GM19238 (cell line): ENCODE measurements at regions not wholly inside any gene's neighbourhood (a gene's known extent, or its start where the extent isn't known, plus 50 kb on each side); places are given as distances from the start of the nearest gene placed in this dataset.

ENCODE experiments used
- DNase-seq: peaks from one replicate; pipeline ENCODE4 v3.0.0; 2011; ENCODE audit warnings: low spot score; ENCODE audit not compliant: insufficient read length

DNA sequence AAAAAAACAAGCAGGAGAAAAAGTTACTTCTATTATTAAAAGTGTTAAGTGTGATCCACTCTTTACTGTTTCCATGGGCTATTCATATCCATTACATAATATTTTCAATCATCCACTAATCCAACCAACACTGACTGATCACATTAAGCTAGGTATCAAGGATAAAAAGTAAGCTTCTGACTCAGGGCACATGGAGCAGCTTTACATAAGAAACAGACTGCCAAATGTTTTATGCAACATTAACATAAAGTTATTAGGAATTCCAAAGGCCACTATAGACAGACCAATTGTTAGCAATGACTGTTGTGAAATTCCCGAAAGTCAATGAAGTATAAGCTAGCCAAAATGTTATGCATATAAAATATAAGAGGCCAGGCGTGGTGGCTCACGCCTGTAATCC lies 277.6 kb downstream of the ZEB2 start:
- no peak for DNase-seq

DNA sequence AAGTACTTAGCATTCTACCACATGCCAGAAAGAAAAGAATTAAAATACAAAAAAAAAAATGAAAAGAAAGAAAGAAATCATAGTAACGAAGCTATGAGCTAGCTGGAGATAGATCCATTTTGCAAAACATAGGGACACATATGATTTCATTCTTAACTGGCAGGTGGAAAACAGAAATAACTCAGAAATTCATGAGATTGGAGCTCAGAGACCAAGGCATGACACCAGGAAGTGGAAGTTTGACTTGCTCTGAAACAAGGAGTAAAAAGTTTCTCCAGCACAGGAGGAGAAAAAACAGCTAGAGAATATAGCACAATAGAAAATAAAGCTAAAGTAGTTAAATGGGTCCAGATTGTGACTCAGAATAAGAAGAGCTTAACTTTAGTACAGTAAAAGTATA lies 278.1 kb downstream of the ZEB2 start:
- no peak for DNase-seq

DNA sequence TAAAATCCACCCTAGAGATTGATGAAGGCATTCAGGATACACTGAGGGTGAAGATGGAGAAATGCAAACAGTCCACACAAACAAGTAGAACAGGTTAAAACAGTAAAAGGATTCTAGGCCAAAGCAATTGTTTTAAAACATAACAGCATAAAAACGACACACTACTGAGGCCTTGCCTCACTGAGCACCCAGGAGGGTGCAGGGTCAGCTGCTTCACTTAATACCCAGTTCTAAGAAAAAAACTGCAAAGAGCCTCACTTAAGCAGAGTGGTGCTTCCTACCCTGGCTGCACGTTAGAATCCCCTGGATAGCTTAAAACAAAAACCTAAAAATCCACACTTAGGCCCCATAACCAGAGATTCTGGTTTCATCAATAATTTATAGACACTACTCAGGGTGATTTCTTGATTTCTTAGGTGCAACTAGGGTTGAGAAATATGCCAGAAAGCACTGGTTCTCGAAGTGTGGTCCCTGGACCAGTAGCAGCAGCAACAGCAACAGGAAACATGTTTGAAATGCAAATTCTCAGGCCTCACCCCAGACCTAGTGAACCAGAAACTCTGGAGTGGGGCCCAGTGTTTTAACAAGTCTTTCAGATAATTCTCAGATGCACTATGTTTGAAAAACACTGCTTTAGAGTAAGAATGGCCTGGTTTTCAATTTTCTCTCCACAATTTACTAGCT lies 279.1 kb downstream of the ZEB2 start:
- DNase-seq, result no peak

DNA sequence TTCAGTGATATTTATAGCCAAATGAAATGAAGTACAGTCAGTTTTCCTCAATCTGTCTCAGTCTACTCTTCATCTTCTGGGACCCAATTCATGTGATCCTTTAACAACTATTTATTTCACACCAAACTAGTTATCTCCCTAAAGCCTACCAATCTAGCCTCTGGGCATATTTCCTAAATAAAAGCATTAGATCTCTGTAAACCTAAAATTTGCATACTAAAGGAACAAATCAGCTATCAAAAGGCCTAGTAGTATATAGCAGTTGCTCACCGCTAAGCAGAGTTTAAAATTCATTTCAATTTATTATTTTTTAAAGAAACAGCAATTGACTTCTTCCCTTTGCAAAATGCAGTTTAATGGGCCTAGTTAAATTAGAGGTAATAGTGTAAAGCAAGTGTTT lies 280.2 kb downstream of the ZEB2 start:
- no peak for DNase-seq

DNA sequence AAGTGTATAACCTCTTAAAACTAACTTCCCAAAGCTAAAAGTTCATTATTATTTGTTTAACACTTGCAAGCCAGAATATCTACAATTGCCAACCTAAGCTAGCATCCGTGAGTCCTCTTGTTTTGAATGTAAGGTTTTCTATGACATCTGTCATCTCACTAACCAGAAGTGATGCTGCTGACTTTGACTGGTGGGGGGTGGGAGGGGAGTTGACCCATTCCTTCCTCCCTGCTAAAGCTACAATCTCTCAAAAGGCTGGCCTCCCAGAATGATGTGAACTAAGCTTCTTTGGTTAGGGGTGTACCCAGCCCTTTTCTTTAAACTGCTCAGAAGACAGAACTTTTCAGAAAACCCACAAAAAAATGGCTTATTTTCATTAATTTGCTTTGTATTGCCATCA lies 280.6 kb downstream of the ZEB2 start:
- DNase-seq, result no peak

DNA sequence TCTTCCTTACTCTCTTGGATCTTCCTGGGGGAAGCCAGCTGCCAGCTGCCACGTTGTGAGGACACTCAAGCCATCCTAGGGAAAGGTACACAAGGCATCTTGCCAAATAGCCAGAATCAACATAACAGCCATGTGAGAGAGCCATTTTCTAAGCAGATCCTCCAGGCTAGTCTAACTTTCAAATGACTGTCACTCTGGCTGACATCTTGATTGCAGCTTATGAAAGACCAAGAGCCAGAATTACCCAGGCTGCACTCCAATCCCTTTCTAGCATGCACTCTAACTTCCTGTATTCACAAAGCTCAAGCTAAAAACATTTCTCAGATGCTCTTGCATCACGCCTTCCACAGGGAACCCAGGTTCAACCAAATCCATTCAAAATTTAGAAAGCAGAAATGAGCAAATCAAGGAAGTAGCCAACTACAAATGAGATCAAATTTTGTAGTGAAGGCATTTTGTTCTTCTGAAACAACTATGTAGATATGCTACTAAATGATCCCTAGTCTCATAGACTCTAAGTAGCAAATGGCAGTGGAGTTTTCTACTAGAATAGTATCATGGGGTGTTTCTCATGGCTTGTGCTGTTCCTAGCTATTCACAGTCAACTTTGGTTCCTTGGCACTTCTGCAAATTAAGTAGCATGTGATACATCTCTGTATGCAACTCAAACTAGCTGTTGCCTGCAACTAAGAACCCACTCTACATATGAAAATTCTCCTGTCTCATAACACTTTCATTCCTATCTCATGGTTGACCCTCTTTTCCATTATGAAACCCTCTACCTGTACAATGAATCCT lies 281.9 kb downstream of the ZEB2 start:
- no peak for DNase-seq

DNA sequence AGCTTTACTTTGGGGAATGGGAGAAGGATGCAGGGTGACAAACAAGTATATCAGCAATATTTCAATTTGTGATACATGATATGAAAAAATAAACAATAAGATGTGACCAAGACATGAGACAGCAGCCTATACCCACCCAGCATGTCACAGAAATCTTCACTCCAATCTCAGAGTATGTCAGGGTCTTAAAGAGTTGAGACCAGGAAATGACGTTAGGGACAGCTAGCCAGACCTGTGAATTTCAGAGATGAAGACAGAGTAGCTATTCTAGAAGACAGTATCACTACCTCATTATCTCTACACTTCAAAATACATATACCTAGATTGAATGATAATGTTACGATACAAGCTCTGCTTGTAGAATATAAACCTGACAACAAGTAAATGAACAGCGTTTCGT lies 282.8 kb downstream of the ZEB2 start:
- no peak for DNase-seq

DNA sequence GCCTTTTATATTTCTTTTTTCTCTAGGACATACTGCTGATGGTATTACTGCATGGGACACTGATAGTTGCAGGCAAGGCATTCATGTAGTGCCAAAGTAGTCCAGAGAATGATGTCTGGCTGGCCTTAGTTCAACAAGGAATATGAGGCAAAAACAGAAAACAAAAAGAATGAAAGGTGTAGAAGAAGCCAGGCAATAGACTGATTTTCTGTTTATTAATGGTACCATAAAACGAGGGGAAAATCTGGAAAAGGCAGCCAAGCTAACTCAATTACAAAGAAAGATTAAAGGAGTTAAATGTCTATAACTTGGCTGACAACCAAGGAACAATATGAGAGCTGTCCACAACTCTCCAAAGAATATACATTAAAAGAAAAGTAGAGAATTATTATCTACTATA lies 284.9 kb downstream of the ZEB2 start:
- no peak for DNase-seq

DNA sequence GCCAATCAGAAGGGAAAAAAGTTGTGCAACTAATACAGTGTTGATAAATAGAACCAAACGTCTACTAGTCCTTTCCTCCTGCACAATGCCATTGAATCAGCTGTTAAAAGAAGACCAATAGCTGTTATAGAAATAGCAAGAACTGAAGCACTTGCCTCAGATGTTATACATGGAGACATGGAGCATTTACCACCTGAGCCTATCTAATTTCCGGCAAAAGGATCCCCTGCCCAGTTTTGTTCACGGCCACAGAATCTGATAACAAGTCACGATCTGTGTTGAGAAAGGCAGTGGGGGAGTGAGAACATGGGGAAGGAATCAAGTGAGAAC lies 285.4 kb downstream of the ZEB2 start:
- DNase-seq, result no peak

DNA sequence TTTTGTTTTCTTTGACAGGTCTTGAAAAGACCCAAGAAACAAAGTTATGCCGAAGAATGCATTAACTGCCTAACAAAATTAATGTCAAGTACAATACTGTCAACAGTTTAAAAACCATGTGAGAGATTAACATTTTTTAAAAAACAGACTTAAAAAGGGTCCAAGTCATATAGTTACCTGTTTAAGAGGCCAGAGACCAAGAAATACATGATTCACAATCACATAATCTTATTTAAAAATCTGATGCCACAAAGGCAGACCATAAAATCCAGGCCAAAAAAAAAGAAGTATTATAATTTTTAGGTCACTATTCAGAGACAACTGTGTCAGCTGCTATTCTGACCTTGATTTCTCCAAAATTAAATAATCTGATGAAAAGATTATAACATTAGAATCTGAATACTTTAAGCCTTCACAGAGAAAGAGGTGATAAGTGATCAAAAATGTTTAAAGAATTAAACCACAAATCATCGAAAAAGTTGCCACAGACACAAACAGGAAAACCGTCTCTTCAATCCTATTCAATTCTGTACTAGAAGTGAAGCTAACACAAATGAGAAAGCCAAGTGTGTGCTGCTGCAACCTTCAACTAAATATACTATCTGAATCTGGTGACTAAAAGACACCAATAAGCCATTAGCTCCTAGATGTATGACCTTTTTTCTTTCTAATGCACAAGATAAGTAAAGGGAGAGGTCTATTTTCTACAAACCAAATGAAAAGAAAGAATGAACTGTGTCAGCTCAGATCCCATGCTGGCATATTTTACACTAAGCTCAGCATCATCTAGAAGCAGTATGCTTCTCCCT lies 286.0 kb downstream of the ZEB2 start:
- no peak for DNase-seq

DNA sequence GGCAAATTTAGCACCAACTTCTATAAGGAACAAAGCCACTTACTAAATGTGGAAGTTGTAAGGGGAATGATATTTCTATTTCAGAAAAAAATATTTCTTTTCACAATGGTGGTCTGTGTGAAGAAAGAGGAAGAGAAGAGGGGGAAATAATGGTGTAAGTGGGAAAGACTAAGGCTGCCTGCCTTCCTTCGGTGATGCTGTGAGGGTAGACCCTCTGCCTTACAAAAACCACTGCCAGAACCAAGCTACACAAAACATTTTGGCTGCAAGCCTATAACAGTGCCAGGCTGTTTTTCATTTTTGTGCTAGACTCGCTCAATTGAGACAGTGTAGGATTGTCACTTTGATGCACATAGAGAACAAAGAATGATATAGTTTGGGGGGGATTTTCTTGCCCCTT lies 286.6 kb downstream of the ZEB2 start:
- DNase-seq, result no peak

DNA sequence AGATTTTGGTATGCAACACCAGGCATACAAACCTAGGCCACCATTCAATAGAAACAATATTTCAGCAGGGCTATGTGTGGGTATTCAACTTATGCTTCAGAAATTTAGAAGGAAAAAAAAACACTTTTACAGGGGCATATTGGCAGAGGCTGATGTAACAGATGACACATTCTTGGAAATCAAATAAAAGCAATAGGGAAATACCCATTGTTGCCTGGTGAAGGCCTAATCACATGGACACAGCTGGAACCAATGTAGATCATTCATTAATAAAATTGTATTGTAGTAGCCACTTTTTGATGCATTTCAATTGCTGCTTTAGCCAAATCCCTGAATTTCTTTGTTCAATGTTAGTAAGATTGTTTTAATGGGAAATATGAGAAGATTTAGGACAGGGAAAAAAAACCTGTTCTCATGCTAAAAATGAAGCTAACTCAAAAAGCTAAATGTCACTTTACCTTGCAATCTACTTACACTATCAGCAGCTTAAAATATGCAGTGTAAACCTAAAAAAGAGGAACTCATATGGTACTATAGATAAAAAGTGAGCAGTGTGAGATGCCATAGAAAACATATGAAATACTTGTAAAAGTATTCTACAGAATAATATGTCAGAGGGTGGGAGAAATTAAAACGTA lies 289.4 kb downstream of the ZEB2 start:
- no peak for DNase-seq

DNA sequence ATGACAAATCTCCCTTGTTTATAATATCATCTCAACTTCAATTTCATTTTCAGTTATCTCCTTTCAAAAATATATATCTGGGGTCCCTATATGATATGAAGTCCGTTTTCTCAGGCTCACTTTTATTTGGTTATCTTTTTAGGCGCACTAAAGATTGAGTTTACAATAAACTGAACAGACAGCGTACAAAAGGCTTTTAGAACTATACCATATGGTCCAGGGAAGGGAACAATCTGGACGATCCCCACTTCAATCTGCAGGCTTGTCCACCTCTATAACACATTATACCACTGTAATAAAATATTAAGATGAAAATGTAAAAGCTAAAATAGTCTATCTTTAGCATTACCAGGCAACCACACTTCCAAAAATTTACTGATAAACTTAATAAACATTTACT lies 289.9 kb downstream of the ZEB2 start:
- DNase-seq, result no peak

DNA sequence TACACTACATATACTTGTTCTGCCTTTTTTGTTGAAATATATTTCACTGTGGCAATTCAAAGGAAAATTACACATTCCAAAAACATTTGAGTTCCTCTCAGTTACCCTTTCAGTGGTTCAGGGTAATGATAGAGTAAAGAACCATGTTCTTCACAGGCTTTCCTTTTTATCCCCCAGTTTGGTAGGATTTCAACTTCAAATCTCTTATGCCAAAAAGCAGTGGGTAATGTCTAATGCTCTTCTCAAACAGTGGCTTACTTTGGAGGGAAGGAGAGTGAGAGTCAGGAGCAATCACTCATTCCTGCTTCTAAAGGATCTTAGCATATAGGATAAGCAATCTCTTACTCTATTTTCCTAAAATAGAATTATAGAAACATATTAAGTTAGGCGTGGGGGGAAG lies 290.6 kb downstream of the ZEB2 start:
- no peak for DNase-seq

DNA sequence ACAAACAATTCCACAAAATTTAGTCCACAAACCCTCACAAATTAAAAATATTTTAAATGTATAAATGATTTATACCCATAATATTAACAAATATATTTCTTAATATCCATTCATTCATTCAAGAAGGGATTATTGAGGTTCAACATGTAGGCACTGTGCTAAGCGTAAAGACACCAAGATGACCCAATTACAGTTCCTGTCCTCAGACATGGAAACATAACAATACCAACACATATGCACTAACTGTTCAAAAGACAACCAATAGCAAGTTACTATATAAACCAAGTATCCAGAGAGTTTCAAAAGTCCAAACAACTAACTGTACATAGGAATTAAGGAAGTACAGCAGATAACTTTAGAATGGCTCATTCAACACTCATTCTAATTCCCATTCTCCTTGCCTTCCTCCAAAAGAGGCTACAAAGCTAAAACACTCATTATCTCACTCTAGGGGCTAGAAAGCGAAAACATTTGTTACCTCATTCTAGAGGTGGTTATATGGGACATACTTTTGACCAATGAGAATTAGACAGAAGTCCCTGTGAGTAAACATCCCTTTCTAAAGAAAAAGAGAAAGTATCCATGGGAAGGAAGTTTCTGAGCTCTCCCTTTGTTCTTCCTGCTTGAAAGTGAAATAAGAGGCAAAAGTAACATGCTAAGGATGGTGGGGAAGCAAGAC lies 292.4 kb downstream of the ZEB2 start:
- DNase-seq, result no peak

DNA sequence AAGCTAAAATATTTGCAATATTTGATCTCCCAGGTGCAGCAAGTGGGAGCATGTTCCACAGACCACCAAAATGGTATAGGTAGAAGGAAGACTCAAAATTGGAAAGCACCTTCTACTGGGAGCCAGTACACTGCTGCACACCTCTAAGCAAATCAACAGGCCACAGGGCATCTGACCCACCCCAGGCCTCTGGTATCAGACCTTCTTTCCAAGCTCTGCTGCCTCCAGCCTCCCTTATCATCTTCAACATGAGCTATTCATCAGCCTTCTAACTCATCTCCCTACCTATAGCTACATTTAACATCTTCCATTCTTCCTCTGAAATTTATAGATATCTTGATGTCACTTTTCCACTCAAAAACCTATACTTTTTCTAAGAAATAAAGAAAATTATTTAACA lies 294.8 kb downstream of the ZEB2 start:
- no peak for DNase-seq

DNA sequence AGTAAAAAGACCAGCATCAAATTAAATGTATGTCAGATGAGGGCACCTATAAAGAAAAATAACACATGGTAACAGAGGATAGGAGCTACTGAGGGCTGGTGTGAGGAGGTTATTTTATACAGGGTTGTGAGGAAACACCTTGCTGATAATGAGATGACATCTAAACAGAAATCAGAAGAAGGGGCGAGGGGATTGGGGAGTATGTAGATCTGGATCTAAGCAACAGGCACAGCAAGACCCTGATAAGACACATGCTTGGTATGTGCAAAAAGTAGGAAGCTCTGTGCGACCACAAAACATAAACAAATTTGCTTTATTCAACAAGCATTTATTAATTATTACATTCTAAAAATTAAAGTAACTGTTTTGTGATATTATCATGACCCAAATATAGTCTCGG lies 295.4 kb downstream of the ZEB2 start:
- no peak for DNase-seq

DNA sequence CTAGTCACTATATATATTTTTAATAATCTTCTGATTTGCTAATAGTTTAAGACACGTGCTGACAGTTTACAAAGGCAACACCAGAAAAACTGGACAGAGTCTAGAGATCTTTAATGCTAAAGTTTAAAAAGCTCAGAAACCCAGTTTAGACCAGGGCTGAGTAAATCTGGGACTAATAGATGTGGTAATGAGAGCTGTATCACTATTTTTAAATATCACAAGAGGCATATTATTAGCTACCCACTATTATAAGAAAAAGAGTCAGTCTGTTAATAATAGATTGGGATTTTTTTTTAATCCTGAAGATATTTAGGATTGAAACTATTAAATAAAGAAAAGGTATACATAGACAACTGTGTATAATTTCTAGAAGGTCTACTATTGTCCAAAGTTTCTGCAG lies 299.9 kb downstream of the ZEB2 start:
- DNase-seq, result no peak

DNA sequence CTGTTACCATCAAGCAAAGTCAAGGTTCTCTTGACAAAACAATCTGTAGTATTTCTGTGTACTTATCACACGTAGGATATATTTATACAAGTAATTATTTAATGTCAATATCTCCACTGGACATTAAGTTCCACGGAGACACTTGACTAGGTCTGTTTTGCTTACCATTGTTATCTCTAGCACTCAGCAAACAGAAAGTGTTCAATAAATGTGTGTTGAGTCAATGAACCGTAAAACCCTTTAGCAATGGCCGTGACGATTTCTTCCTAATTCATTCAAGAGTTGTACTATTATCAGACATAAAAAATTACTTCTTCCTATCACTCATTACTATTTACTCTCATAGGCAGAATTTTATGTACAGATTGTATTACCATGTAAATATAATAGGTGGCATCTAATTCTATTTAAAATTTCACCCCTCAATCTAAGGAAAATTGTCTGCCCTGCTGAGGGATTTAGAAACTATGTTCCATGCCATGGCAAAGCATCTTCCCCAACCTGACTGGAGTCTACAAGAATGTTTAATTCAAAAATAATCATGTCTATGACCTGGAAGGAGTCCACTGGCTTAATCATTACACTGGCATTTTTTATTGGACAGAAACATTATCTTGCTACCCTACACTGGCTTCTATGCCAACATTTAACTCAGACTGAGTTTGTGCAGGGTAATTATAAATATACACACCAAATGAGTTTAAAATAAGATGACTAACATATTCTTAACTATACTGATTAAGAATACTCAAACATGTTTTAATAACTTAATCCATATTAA lies 301.9 kb downstream of the ZEB2 start:
- no peak for DNase-seq
